Activated naive CD4-positive, alpha-beta T cell treated with anti-CD3 and anti-CD28 coated beads for 36 hours (primary cell): ENCODE measurements at regions not wholly inside any gene's neighbourhood (a gene's known extent, or its start where the extent isn't known, plus 50 kb on each side); places are given as distances from the start of the nearest gene placed in this dataset.
"Not testable (repeated sequence)": the region's sequence is repeated elsewhere in the genome, so short reads cannot be mapped to it uniquely, and the experiment has no call there.

Experiments
- CTCF ChIA-PET: fragments of 350-600 bp; sonication (Branson Sonifier 250); formaldehyde crosslinking; loops from one replicate; lab custom pipeline; 2021; ENCODE audit warnings: antibody characterized with exemption; lab: Charles Lee
- DNase-seq: peaks from one replicate; pipeline ENCODE4 v3.0.0-alpha.2; 2020
- H3K27ac Mint-ChIP-seq: one replicate; pipeline ENCODE4 v1.8.0; 2021; ENCODE audit warnings: mild to moderate bottlenecking, mixed read lengths
- H3K27me3 Mint-ChIP-seq: one replicate; pipeline ENCODE4 v1.8.0; 2021; ENCODE audit warnings: low read depth, mixed read lengths
- H3K36me3 Mint-ChIP-seq: one replicate; pipeline ENCODE4 v1.8.0; 2021; ENCODE audit warnings: low read depth, mixed read lengths
- H3K4me1 Mint-ChIP-seq: one replicate; pipeline ENCODE4 v1.8.0; 2021; ENCODE audit warnings: low read depth, mixed read lengths
- H3K4me3 Mint-ChIP-seq: one replicate; pipeline ENCODE4 v1.8.0; 2021; ENCODE audit warnings: mild to moderate bottlenecking, moderate library complexity, mixed read lengths
- H3K9me3 Mint-ChIP-seq: one replicate; pipeline ENCODE4 v1.8.0; 2021; ENCODE audit warnings: mixed read lengths
- intact Hi-C: fragments of 100-400 bp; cut with micrococcal nuclease; formaldehyde crosslinking; loops from one replicate; pipeline ENCODE4 v1.15.1; 2023

GRCh38 chr13:44629465-44630183 is 53.5 kb upstream of the TSC22D1 start:
- peaks cover 4% of the 10 kb centered on the region for H3K27me3 Mint-ChIP-seq
- no peaks in the 10 kb centered on the region for H3K36me3 Mint-ChIP-seq
- H3K27ac Mint-ChIP-seq = no peak overlapping the region
- no peaks in the 10 kb centered on the region for H3K4me1 Mint-ChIP-seq
- CTCF ChIA-PET = no interaction called here
- no peak for DNase-seq
- H3K4me3 Mint-ChIP-seq = no peak overlapping the region
- intact Hi-C loops = no loop called here
- H3K9me3 Mint-ChIP-seq = no peaks in the 10 kb centered on the region

GRCh38 chr13:44628826-44629225 is 52.7 kb upstream of the TSC22D1 start:
- H3K36me3 Mint-ChIP-seq, CTCF ChIA-PET, H3K4me1 Mint-ChIP-seq, DNase-seq, H3K4me3 Mint-ChIP-seq, H3K27ac Mint-ChIP-seq, intact Hi-C loops, H3K9me3 Mint-ChIP-seq, H3K27me3 Mint-ChIP-seq: not testable (repeated sequence)

GRCh38 chr13:44627441-44627840 is 51.3 kb upstream of the TSC22D1 start:
- CTCF ChIA-PET = no interaction called here
- no peak for DNase-seq
- intact Hi-C loops = no loop called here
- Mint-ChIP-seq H3K4me3 (no peak overlapping the region), H3K4me1 (no peaks in the 10 kb centered on the region), H3K27ac (no peak overlapping the region), H3K27me3 (peaks cover 6% of the 10 kb centered on the region), H3K9me3 (no peaks in the 10 kb centered on the region), H3K36me3 (no peaks in the 10 kb centered on the region)

- no peak for DNase-seq
- Mint-ChIP-seq H3K27me3 (peaks cover 6% of the 10 kb centered on the region), H3K27ac (no peak overlapping the region), H3K36me3 (no peaks in the 10 kb centered on the region), H3K9me3 (no peaks in the 10 kb centered on the region), H3K4me3 (no peak overlapping the region), H3K4me1 (no peaks in the 10 kb centered on the region)
- CTCF ChIA-PET = interaction anchor here (0.6 kb wide), 1 partner anchor 25 kb away, joined by 3 read pairs; no protein-coding TSS in a partner anchor
- intact Hi-C loops = no loop called here
Observed at GRCh38 chr13:44626176-44626575, 50.0 kb upstream of the TSC22D1 start.
